IMR-90 (cell line): ENCODE measurements at regions not wholly inside any gene's neighbourhood (a gene's known extent, or its start where the extent isn't known, plus 50 kb on each side); places are given as distances from the start of the nearest gene placed in this dataset.

Experiments
- ATAC-seq: fragments of 200-7000 bp; cut with Tn5 transposase; 2 replicates; pipeline ENCODE4 v1.9.1; 2020; ENCODE audit warnings: low read depth, mild to moderate bottlenecking, moderate library complexity
- BruUV-seq: library from RNA; stranded (reverse); fragments of 400-500 nt; replicated peaks from 2 replicates; lab custom pipeline; 2021; lab: Mats Ljungman, UMichigan
- CTCF ChIA-PET: fragments of 300-600 bp; formaldehyde crosslinking; extraction: SDS; loops from one replicate; lab custom pipeline; 2021; ENCODE audit warnings: antibody characterized with exemption; lab: Yijun Ruan, JAX
- POLR2A ChIA-PET: fragments of 300-600 bp; sonication (Branson Sonifier 250); formaldehyde crosslinking; loops from one replicate; lab custom pipeline; 2022; ENCODE audit warnings: antibody characterized with exemption; ENCODE audit not compliant: unreplicated experiment; lab: Charles Lee
- DNase-seq: peaks from one replicate; pipeline ENCODE4 v3.0.0; 2013
- H2AFZ ChIP-seq: replicated peaks from 2 replicates; pipeline ENCODE3; 2013; ENCODE audit warnings: low read length, mild to moderate bottlenecking; ENCODE audit not compliant: poor library complexity
- H2AK5ac ChIP-seq: 2 replicates; pipeline ENCODE4 v1.6.1; 2013; ENCODE audit warnings: low read depth, low read length, inconsistent platforms
- H2AK9ac ChIP-seq: replicated peaks from 2 replicates; pipeline ENCODE3; 2013; ENCODE audit warnings: mild to moderate bottlenecking, low read depth, low read length, moderate library complexity; ENCODE audit not compliant: poor library complexity
- H2BK120ac ChIP-seq: 2 replicates; pipeline ENCODE4 v1.6.1; 2013; ENCODE audit warnings: low read depth, low read length, inconsistent platforms
- H2BK15ac ChIP-seq: 3 replicates; pipeline ENCODE4 v1.6.1; 2013; ENCODE audit warnings: low read depth, low read length, inconsistent platforms
- H2BK20ac ChIP-seq: 2 replicates; pipeline ENCODE4 v1.6.1; 2013; ENCODE audit warnings: low read depth, mild to moderate bottlenecking, inconsistent platforms, low read length, moderate library complexity
- H2BK5ac ChIP-seq: 2 replicates; pipeline ENCODE4 v1.6.1; 2013; ENCODE audit warnings: mild to moderate bottlenecking, low read depth, low read length, inconsistent platforms; ENCODE audit not compliant: poor library complexity, severe bottlenecking
- H3K14ac ChIP-seq: replicated peaks from 2 replicates; pipeline ENCODE4 v1.6.1; 2013; ENCODE audit warnings: low read depth, low read length, inconsistent platforms
- H3K18ac ChIP-seq: 2 replicates; pipeline ENCODE4 v1.6.1; 2013; ENCODE audit warnings: low read depth, low read length, control low read depth
- H3K23ac ChIP-seq: 2 replicates; pipeline ENCODE4 v1.6.1; 2013; ENCODE audit warnings: low read depth, low read length, inconsistent platforms
- H3K27ac ChIP-seq: 2 replicates; pipeline ENCODE4 v1.5.1; 2013; ENCODE audit warnings: mild to moderate bottlenecking, control low read depth, low read length; ENCODE audit not compliant: insufficient read depth
- H3K27me3 ChIP-seq: 2 replicates; pipeline ENCODE4 v1.6.1; 2013; ENCODE audit warnings: low read length; ENCODE audit not compliant: control insufficient read depth, insufficient read depth
- H3K36me3 ChIP-seq: 2 replicates; pipeline ENCODE4 v1.6.1; 2013; ENCODE audit warnings: low read length, mixed read lengths; ENCODE audit not compliant: control insufficient read depth, insufficient read depth
- H3K4ac ChIP-seq: 2 replicates; pipeline ENCODE4 v1.6.1; 2013; ENCODE audit warnings: low read depth, low read length, inconsistent platforms
- H3K4me1 ChIP-seq: 2 replicates; pipeline ENCODE4 v1.6.1; 2013; ENCODE audit warnings: low read length, mixed read lengths; ENCODE audit not compliant: control insufficient read depth, insufficient read depth
- H3K4me2 ChIP-seq: 2 replicates; pipeline ENCODE4 v1.6.1; 2013; ENCODE audit warnings: low read depth, mild to moderate bottlenecking, control low read depth, low read length, moderate library complexity
- H3K4me3 ChIP-seq: 2 replicates; pipeline ENCODE4 v1.5.1; 2013; ENCODE audit warnings: low read depth, mild to moderate bottlenecking, control low read depth, low read length, moderate library complexity; ENCODE audit not compliant: insufficient read depth
- H3K56ac ChIP-seq: 2 replicates; pipeline ENCODE4 v1.6.1; 2013; ENCODE audit warnings: low read length, inconsistent platforms; ENCODE audit not compliant: insufficient read depth; ENCODE audit errors: extremely low read depth
- H3K79me1 ChIP-seq, 2 experiments: 2 replicates each; pipeline ENCODE4 v1.6.1; 2013; ENCODE audit warnings: low read length in 2 of 2, inconsistent platforms in 1 of 2, low read depth in 1 of 2
- H3K9ac ChIP-seq: 2 replicates; pipeline ENCODE4 v1.6.1; 2013; ENCODE audit warnings: low read depth, low read length, control low read depth
- H3K9me1 ChIP-seq: 2 replicates; pipeline ENCODE4 v1.6.1; 2013; ENCODE audit warnings: low read length, inconsistent platforms; ENCODE audit not compliant: insufficient read depth
- H3K9me3 ChIP-seq: 2 replicates; pipeline ENCODE4 v1.6.1; 2013; ENCODE audit warnings: low read length; ENCODE audit not compliant: control insufficient read depth, insufficient read depth
- H4K20me1 ChIP-seq: 2 replicates; pipeline ENCODE4 v1.6.1; 2013; ENCODE audit warnings: low read length, inconsistent platforms; ENCODE audit not compliant: insufficient read depth
- H4K5ac ChIP-seq: 2 replicates; pipeline ENCODE4 v1.6.1; 2013; ENCODE audit warnings: mild to moderate bottlenecking, low read depth, low read length, control low read depth
- H4K8ac ChIP-seq, 2 experiments: 2 replicates each; pipeline ENCODE4 v1.6.1; 2013; ENCODE audit warnings: low read depth in 2 of 2, low read length in 2 of 2, control low read depth in 1 of 2, inconsistent platforms in 1 of 2
- H4K91ac ChIP-seq: 2 replicates; pipeline ENCODE4 v1.6.1; 2013; ENCODE audit warnings: low read depth, low read length, inconsistent platforms; ENCODE audit not compliant: insufficient read depth
- BHLHE40 ChIP-seq: fragments of 150-350 bp; IDR thresholded peaks from 2 replicates; pipeline ENCODE4 v1.6.1; 2016; ENCODE audit warnings: mild to moderate bottlenecking, low read depth, low read length
- CEBPB ChIP-seq: IDR thresholded peaks from 2 replicates; pipeline ENCODE4 v1.6.1; 2012; ENCODE audit warnings: low read depth, low read length, improper control_type of control experiment
- CHD1 ChIP-seq: IDR thresholded peaks from 2 replicates; pipeline ENCODE4 v1.6.1; 2012; ENCODE audit warnings: low read depth, low read length, improper control_type of control experiment
- CTCF ChIP-seq: conservative IDR thresholded peaks from 2 replicates; pipeline ENCODE4 v1.5.1; 2012; ENCODE audit warnings: mild to moderate bottlenecking, low read depth, low read length, improper control_type of control experiment
- ELK1 ChIP-seq: fragments of 150-350 bp; IDR thresholded peaks from 2 replicates; pipeline ENCODE4 v1.6.1; 2016; ENCODE audit warnings: low read depth, mild to moderate bottlenecking, low read length, moderate library complexity, borderline replicate concordance
- MAFK ChIP-seq: IDR thresholded peaks from 2 replicates; pipeline ENCODE4 v1.6.1; 2012; ENCODE audit warnings: low read depth, low read length, improper control_type of control experiment
- MAZ ChIP-seq: IDR thresholded peaks from 2 replicates; pipeline ENCODE4 v1.6.1; 2012; ENCODE audit warnings: low read depth, mild to moderate bottlenecking, low read length, improper control_type of control experiment, moderate library complexity, borderline replicate concordance
- MXI1 ChIP-seq: IDR thresholded peaks from 2 replicates; pipeline ENCODE4 v1.6.1; 2012; ENCODE audit warnings: low read depth, mild to moderate bottlenecking, low read length, moderate library complexity, borderline replicate concordance
- NFE2L2 ChIP-seq: fragments of 150-350 bp; IDR thresholded peaks from 2 replicates; pipeline ENCODE4 v1.6.1; 2016; ENCODE audit warnings: low read depth, mild to moderate bottlenecking, low read length
- POLR2A ChIP-seq: IDR thresholded peaks from 2 replicates; pipeline ENCODE4 v1.6.1; 2012; ENCODE audit warnings: mild to moderate bottlenecking, low read depth, low read length
- RAD21 ChIP-seq: IDR thresholded peaks from 2 replicates; pipeline ENCODE4 v1.6.1; 2012; ENCODE audit warnings: low read length, improper control_type of control experiment
- RCOR1 ChIP-seq: IDR thresholded peaks from 2 replicates; pipeline ENCODE4 v1.6.1; 2012; ENCODE audit warnings: mild to moderate bottlenecking, low read length, improper control_type of control experiment; ENCODE audit not compliant: insufficient replicate concordance
- RFX5 ChIP-seq: IDR thresholded peaks from 2 replicates; pipeline ENCODE4 v1.8.0; 2012; ENCODE audit warnings: low read depth, mild to moderate bottlenecking, low read length, moderate library complexity
- SMC3 ChIP-seq: fragments of 150-350 bp; IDR thresholded peaks from 2 replicates; pipeline ENCODE4 v1.6.1; 2016; ENCODE audit warnings: low read depth, mild to moderate bottlenecking, antibody characterized with exemption, low read length, moderate library complexity
- USF2 ChIP-seq: fragments of 150-350 bp; IDR thresholded peaks from 2 replicates; pipeline ENCODE4 v1.6.1; 2017; ENCODE audit warnings: mild to moderate bottlenecking, antibody characterized with exemption, low read length, low read depth
- WGBS, 2 experiments: methylation state at CpG; one replicate each; pipeline versions ENCODE4 v1.1.5 to v1.1.7; 2013; ENCODE audit warnings: missing lambda C conversion rate in 2 of 2; ENCODE audit not compliant: insufficient read length in 1 of 2; ENCODE audit errors: extremely low coverage in 2 of 2; 5-methylcytosine and 5-hydroxymethylcytosine counted together
- dilution Hi-C: fragments of 300-500 bp; cut with HindIII; formaldehyde crosslinking; loops from one replicate; pipeline ENCODE4 v1.14.3; 2018; ENCODE audit warnings: low sequenced_read_pairs; ENCODE audit not compliant: unreplicated experiment
- in situ Hi-C: fragments of 300-500 bp; cut with MboI; formaldehyde crosslinking; loops from 3 replicates; pipeline ENCODE4 v1.14.3; 2019; ENCODE audit warnings: low sequenced_read_pairs, inconsistent platforms, mixed read lengths
- intact Hi-C: fragments of 100-400 bp; cut with micrococcal nuclease; formaldehyde crosslinking; loops from 2 replicates; pipeline ENCODE4 v1.10.0; 2022

GRCh38 chr3:73863546-73864079 lies 238.9 kb upstream of the PDZRN3 start:
- Histone ChIP-seq H3K9me1 (no peaks in the 10 kb centered on the region), H3K79me1 (no peaks in the 10 kb centered on the region), H2BK120ac (no peak overlapping the region), H3K4ac (no peak overlapping the region), H3K4me3 (no peak overlapping the region), H3K4me2 (no peak overlapping the region), H3K56ac (no peak overlapping the region), H4K20me1 (no peaks in the 10 kb centered on the region), H3K9ac (no peak overlapping the region), H2AK5ac (no peak overlapping the region), H2AFZ (no peak overlapping the region), H4K5ac (no peak overlapping the region), H3K27me3 (peaks cover 2% of the 10 kb centered on the region; the same call in 1 of the 2 replicates), H3K18ac (no peak overlapping the region), H2BK20ac (no peak overlapping the region), H2AK9ac (no peak overlapping the region), H3K27ac (no peak overlapping the region), H2BK15ac (no peak overlapping the region), H3K36me3 (no peaks in the 10 kb centered on the region), H3K9me3 (no peaks in the 10 kb centered on the region), H4K8ac (no peak overlapping the region), H2BK5ac (no peak overlapping the region), H3K23ac (no peak overlapping the region), H4K91ac (no peak overlapping the region), H3K4me1 (no peaks in the 10 kb centered on the region), H3K14ac (no peak overlapping the region)
- intact Hi-C loops (no loop called here), dilution Hi-C loops (no loop called here), in situ Hi-C loops (no loop called here)
- no peak for ATAC-seq
- 100% methylated on average over 1 of the region's 5 CpGs; no CpG with 5 or more reads in 1 of the 2 experiments for WGBS, 2 experiments
- no TSS peak for BruUV-seq
- no peak for DNase-seq
- ChIA-PET CTCF (interaction anchor here (1.1 kb wide), 1 partner anchor 15 kb away, joined by 3 read pairs; no protein-coding TSS in a partner anchor), POLR2A (no interaction called here)
- TF ChIP-seq SMC3 = no peak
- no peak for TF ChIP-seq POLR2A
- TF ChIP-seq RFX5 = no peak
- no peak for TF ChIP-seq CHD1
- no peak for TF ChIP-seq USF2
- TF ChIP-seq RCOR1 = no peak
- no peak for TF ChIP-seq RAD21
- TF ChIP-seq CEBPB = no peak
- TF ChIP-seq CTCF = no peak
- TF ChIP-seq ELK1 = no peak
- TF ChIP-seq MAZ = no peak
- no peak for TF ChIP-seq NFE2L2
- TF ChIP-seq MAFK = no peak
- no peak for TF ChIP-seq MXI1
- no peak for TF ChIP-seq BHLHE40
